ENCODE measurements at regions not wholly inside any gene's neighbourhood (a gene's known extent, or its start where the extent isn't known, plus 50 kb on each side); places are given as distances from the start of the nearest gene placed in this dataset.
"Not testable (repeated sequence)": the region's sequence is repeated elsewhere in the genome, so short reads cannot be mapped to it uniquely, and the experiment has no call there.

- not testable (repeated sequence) for TF ChIP-seq CTCF (tag by site-specific recombination; IDR thresholded peaks at IDR 0.05); SALL2 (tag by site-specific recombination; IDR thresholded peaks at IDR 0.05; ENCODE audit: borderline replicate concordance); REPIN1 (tag by site-specific recombination; IDR thresholded peaks at IDR 0.05; ENCODE audit: low read depth); ZBTB44 (tag by site-specific recombination; IDR thresholded peaks at IDR 0.05); EGR2 (tag by site-specific recombination; IDR thresholded peaks at IDR 0.05; ENCODE audit: low read depth); ZNF362 (tag by site-specific recombination; IDR thresholded peaks at IDR 0.05); YY1 (tag by site-specific recombination; IDR thresholded peaks at IDR 0.05); ZNF18 (tag by site-specific recombination; IDR thresholded peaks at IDR 0.05); ZNF274 (IDR thresholded peaks at IDR 0.05; ENCODE audit: low read length); ZNF274 (tag by site-specific recombination; IDR thresholded peaks at IDR 0.05; ENCODE audit: borderline replicate concordance); ZSCAN16 (tag by site-specific recombination; IDR thresholded peaks at IDR 0.05); ZNF121 (tag by site-specific recombination; IDR thresholded peaks at IDR 0.05); ZNF521 (tag by site-specific recombination; IDR thresholded peaks at IDR 0.05); ZBTB6 (tag by site-specific recombination; IDR thresholded peaks at IDR 0.05); ZBTB11 (tag by site-specific recombination; conservative IDR thresholded peaks at IDR 0.05; ENCODE audit: low read depth)
Measured at GRCh38 chr3:139232341-139232740, 111.5 kb upstream of the MRPS22 start.
